Smooth muscle cell (in vitro differentiated cells): ENCODE measurements at regions not wholly inside any gene's neighbourhood (a gene's known extent, or its start where the extent isn't known, plus 50 kb on each side); places are given as distances from the start of the nearest gene placed in this dataset.

Experiments
- DNase-seq: peaks from one replicate; lab custom pipeline; 2025; ENCODE audit not compliant: unreplicated experiment; lab: John Stamatoyannopoulos, UW
- H2AFZ ChIP-seq: fragments of 200-600 bp; sonication (generic); 2 replicates; pipeline ENCODE4 v1.6.0; 2016; ENCODE audit warnings: antibody characterized with exemption, low read depth, mild to moderate bottlenecking
- H3F3A ChIP-seq: fragments of 200-600 bp; sonication (generic); 2 replicates; pipeline ENCODE4 v1.6.0; 2017; ENCODE audit warnings: antibody characterized with exemption, low read depth
- H3K27ac ChIP-seq: fragments of 200-600 bp; sonication (generic); 2 replicates; pipeline ENCODE4 v1.5.1; 2016; ENCODE audit warnings: low read depth, mild to moderate bottlenecking
- H3K27me3 ChIP-seq: fragments of 200-600 bp; sonication (generic); 2 replicates; pipeline ENCODE4 v1.6.1; 2016; ENCODE audit warnings: low read depth, mild to moderate bottlenecking
- H3K36me3 ChIP-seq: fragments of 200-600 bp; sonication (generic); 2 replicates; pipeline ENCODE4 v1.5.1; 2016; ENCODE audit warnings: low read depth
- H3K4me1 ChIP-seq: fragments of 200-600 bp; sonication (generic); 2 replicates; pipeline ENCODE4 v1.5.1; 2016; ENCODE audit warnings: low read depth
- H3K4me2 ChIP-seq: fragments of 200-600 bp; sonication (generic); 2 replicates; pipeline ENCODE4 v1.6.0; 2016; ENCODE audit warnings: mild to moderate bottlenecking
- H3K4me3 ChIP-seq: fragments of 200-600 bp; sonication (generic); 2 replicates; pipeline ENCODE4 v1.5.1; 2016; ENCODE audit warnings: mild to moderate bottlenecking
- H3K79me2 ChIP-seq: fragments of 200-600 bp; sonication (generic); 2 replicates; pipeline ENCODE4 v1.6.0; 2016; ENCODE audit warnings: low read depth, mild to moderate bottlenecking
- H3K9ac ChIP-seq: fragments of 200-600 bp; sonication (generic); 2 replicates; pipeline ENCODE4 v1.6.0; 2016; ENCODE audit warnings: low read depth
- H3K9me3 ChIP-seq: fragments of 200-600 bp; sonication (generic); replicated peaks from 2 replicates; pipeline ENCODE4 v1.5.1; 2016; ENCODE audit warnings: low read depth
- H4K20me1 ChIP-seq: fragments of 200-600 bp; sonication (generic); 2 replicates; pipeline ENCODE4 v1.6.0; 2016; ENCODE audit warnings: low read depth
- CTCF ChIP-seq: fragments of 200-600 bp; sonication (generic); IDR thresholded peaks from 2 replicates; pipeline ENCODE4 v1.5.1; 2017; ENCODE audit warnings: borderline replicate concordance, mild to moderate bottlenecking, antibody characterized with exemption; ENCODE audit not compliant: insufficient read depth, poor library complexity, severe bottlenecking
- WGBS: methylation state at CpG from one replicate; pipeline ENCODE4 v1.1.7; 2016; ENCODE audit warnings: low lambda C conversion rate; 5-methylcytosine and 5-hydroxymethylcytosine counted together

DNA sequence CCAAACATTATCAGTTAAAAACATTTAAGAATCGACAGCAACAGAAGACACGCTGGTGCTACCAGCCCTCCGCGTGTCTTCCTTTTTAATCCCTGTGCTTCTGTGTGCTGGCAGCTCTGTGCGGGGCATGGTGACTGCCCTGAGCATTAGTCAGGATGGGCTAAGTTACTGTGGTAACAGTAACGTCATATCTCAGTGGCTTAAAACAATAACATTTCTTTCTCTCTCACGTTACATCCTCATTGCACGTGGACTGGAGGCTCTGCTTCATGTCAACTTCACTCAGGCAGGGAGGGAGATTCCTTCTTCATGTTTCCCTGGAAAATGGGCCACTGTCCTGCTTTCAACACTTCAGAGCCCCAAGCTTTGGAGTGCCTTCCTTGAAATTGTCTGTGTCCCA lies 378.5 kb downstream of the CCSER2 start:
- Histone ChIP-seq H3K36me3 (no peaks in the 10 kb centered on the region), H3F3A (no peaks in the 10 kb centered on the region), H3K4me1 (peaks cover 7% of the 10 kb centered on the region), H2AFZ (peak overlapping the region; percentile 73), H3K27ac (peak overlapping the region; percentile 80), H4K20me1 (no peaks in the 10 kb centered on the region), H3K9me3 (no peaks in the 10 kb centered on the region), H3K4me3 (no peak overlapping the region), H3K4me2 (peak overlapping the region; percentile 41), H3K9ac (peak overlapping the region; percentile 73), H3K27me3 (peaks cover 20% of the 10 kb centered on the region), H3K79me2 (no peaks in the 10 kb centered on the region)
- no peak for DNase-seq
- 14% methylated on average over 8 of the region's 8 CpGs for WGBS
- TF ChIP-seq CTCF = no peak

DNA sequence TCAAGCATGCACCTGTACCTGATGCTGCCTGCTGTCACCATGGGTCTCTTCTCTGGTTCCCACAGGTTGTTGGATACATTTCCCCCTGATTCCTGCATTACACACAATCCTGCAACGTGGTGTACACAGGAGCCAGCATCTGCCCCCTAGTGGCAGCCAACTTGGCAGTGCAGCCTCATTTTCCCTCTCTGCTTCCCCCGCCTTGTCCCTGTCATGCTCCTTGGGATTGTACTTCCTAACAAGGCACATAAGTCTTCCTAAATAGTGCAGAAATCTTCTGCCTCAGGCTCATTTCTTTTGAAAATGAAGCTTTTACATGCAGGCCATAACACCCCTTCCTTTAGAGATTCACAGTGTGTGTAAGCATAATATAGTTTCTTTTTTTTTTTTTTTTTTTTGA lies 387.5 kb downstream of the CCSER2 start:
- Histone ChIP-seq H3K4me1 (no peaks in the 10 kb centered on the region), H2AFZ (no peak overlapping the region), H3K79me2 (no peaks in the 10 kb centered on the region), H3K4me3 (no peak overlapping the region), H4K20me1 (no peaks in the 10 kb centered on the region), H3K27me3 (peaks cover 10% of the 10 kb centered on the region), H3K27ac (no peak overlapping the region), H3K4me2 (no peak overlapping the region), H3K9me3 (no peaks in the 10 kb centered on the region), H3F3A (no peaks in the 10 kb centered on the region), H3K36me3 (no peaks in the 10 kb centered on the region), H3K9ac (no peak overlapping the region)
- TF ChIP-seq CTCF = peak; percentile 67
- 23% methylated on average over 2 of the region's 2 CpGs for WGBS
- no peak for DNase-seq

- no peak for DNase-seq
- no peak overlapping the region for H3K27ac ChIP-seq
- H3K9ac ChIP-seq = no peak overlapping the region
- H4K20me1 ChIP-seq = no peaks in the 10 kb centered on the region
- peaks cover 7% of the 10 kb centered on the region for H3K27me3 ChIP-seq
- H3K4me2 ChIP-seq = no peak overlapping the region
- no peak overlapping the region for H2AFZ ChIP-seq
- no peaks in the 10 kb centered on the region for H3K4me1 ChIP-seq
- no peaks in the 10 kb centered on the region for H3F3A ChIP-seq
- H3K9me3 ChIP-seq = no peaks in the 10 kb centered on the region
- H3K79me2 ChIP-seq = no peaks in the 10 kb centered on the region
- H3K4me3 ChIP-seq = no peak overlapping the region
- no peak for TF ChIP-seq CTCF
- WGBS = 81% methylated on average over 3 of the region's 3 CpGs
- no peaks in the 10 kb centered on the region for H3K36me3 ChIP-seq
Observed at GRCh38 chr10:84718877-84719616, 390.7 kb downstream of the CCSER2 start.

GRCh38 chr10:84719687-84720086 lies 391.3 kb downstream of the CCSER2 start:
- no peak overlapping the region for H2AFZ ChIP-seq
- no peaks in the 10 kb centered on the region for H4K20me1 ChIP-seq
- H3F3A ChIP-seq = no peaks in the 10 kb centered on the region
- H3K27me3 ChIP-seq = peaks cover 7% of the 10 kb centered on the region
- no peaks in the 10 kb centered on the region for H3K79me2 ChIP-seq
- 96% methylated on average over 1 of the region's 1 CpG for WGBS
- no peak for DNase-seq
- no peaks in the 10 kb centered on the region for H3K36me3 ChIP-seq
- no peak overlapping the region for H3K4me3 ChIP-seq
- H3K4me1 ChIP-seq = no peaks in the 10 kb centered on the region
- no peak for TF ChIP-seq CTCF
- H3K9ac ChIP-seq = no peak overlapping the region
- no peaks in the 10 kb centered on the region for H3K9me3 ChIP-seq
- H3K4me2 ChIP-seq = no peak overlapping the region
- no peak overlapping the region for H3K27ac ChIP-seq
